ENCODE measurements at regions not wholly inside any gene's neighbourhood (a gene's known extent, or its start where the extent isn't known, plus 50 kb on each side); places are given as distances from the start of the nearest gene placed in this dataset.

- no peak overlapping the region for H4K5ac ChIP-seq (ENCODE audit: insufficient read length, low read depth, low read length)
- H3K9me3 Mint-ChIP-seq: peaks cover 0 to 4% of the 10 kb centered on the region in 2 experiments; a peak in 2 of 5 replicates
- H3K27ac Mint-ChIP-seq: no peak overlapping the region
- no peak overlapping the region for H3K56ac ChIP-seq (ENCODE audit: insufficient read length, low read depth, low read length)
- no peaks in the 10 kb centered on the region for H3K4me1 Mint-ChIP-seq
- H3K9ac ChIP-seq (ENCODE audit: extremely low read depth, insufficient read length, low read length): no peak overlapping the region
- H3K27ac ChIP-seq (ENCODE audit: insufficient read length, low read depth, low read length): no peak overlapping the region
- H3K79me2 ChIP-seq (ENCODE audit: insufficient read depth, low read length): no peaks in the 10 kb centered on the region
- H3K4ac ChIP-seq (ENCODE audit: low read depth, low read length): no peak overlapping the region
- H3K4me2 ChIP-seq (ENCODE audit: insufficient read depth, insufficient read length, low read length): no peak overlapping the region
- no peaks in the 10 kb centered on the region for H3K9me3 ChIP-seq (ENCODE audit: control insufficient read depth, low read depth, low read length)
- H3K18ac ChIP-seq (ENCODE audit: insufficient read length, low read depth, low read length): no peak overlapping the region
- H3K23me2 ChIP-seq (ENCODE audit: insufficient read length, low read depth, low read length, poor library complexity, severe bottlenecking): no peaks in the 10 kb centered on the region
- H3K14ac ChIP-seq (ENCODE audit: insufficient read depth, low read length): no peak overlapping the region
- no peak overlapping the region for H2BK5ac ChIP-seq (ENCODE audit: insufficient read length, low read length)
- no peak overlapping the region for H2BK15ac ChIP-seq (ENCODE audit: low read depth, low read length)
- H2BK120ac ChIP-seq (ENCODE audit: low read depth, low read length, poor library complexity, severe bottlenecking): no peak overlapping the region
- H2BK12ac ChIP-seq (ENCODE audit: insufficient read length, low read depth, low read length): no peak overlapping the region
- no peaks in the 10 kb centered on the region for H3K27me3 ChIP-seq (ENCODE audit: insufficient read depth, low read length)
- no peak overlapping the region for H4K8ac ChIP-seq (replicated peaks; ENCODE audit: insufficient read length, low read depth, low read length)
- no CpG with 5 or more reads among the region's 2 CpGs for WGBS (ENCODE audit: extremely low coverage, insufficient read length, low lambda C conversion rate)
- no peak overlapping the region for H2AFZ ChIP-seq (ENCODE audit: low read length)
- H3T11ph ChIP-seq (ENCODE audit: low read length): no peak overlapping the region
- no peak for DNase-seq
- H3K27me3 Mint-ChIP-seq (ENCODE audit: low read depth): no peaks in the 10 kb centered on the region
- no peaks in the 10 kb centered on the region for H4K20me1 ChIP-seq (ENCODE audit: control insufficient read depth, insufficient read depth, insufficient read length)
- no peaks in the 10 kb centered on the region for H3K4me1 ChIP-seq (ENCODE audit: insufficient read depth, low read length)
- no peak overlapping the region for H4K91ac ChIP-seq (ENCODE audit: insufficient read length, low read depth, low read length)
- no peak overlapping the region for H2AK5ac ChIP-seq (ENCODE audit: insufficient read length, low read length)
- no peak for TF ChIP-seq CTCF (conservative IDR thresholded peaks at IDR 0.05)
- no peaks in the 10 kb centered on the region for H3K79me1 ChIP-seq (ENCODE audit: insufficient read depth, low read depth, low read length, poor library complexity, severe bottlenecking)
- no peaks in the 10 kb centered on the region for H3K36me3 Mint-ChIP-seq (ENCODE audit: insufficient read depth in 1 of 3, low read depth in 3 of 3)
- no peak overlapping the region for H2BK20ac ChIP-seq (ENCODE audit: low read depth, low read length, poor library complexity, severe bottlenecking)
- H3K4me3 Mint-ChIP-seq: no peak overlapping the region
- H3K23ac ChIP-seq (ENCODE audit: insufficient read length, low read depth, low read length): no peak overlapping the region
Measured at GRCh38 chr11:37474889-37475288, 876.9 kb upstream of the RAG2 start.
